Stimulated activated CD8-positive, alpha-beta memory T cell treated with anti-CD3 and anti-CD28 coated beads, Interleukin-12 subunit alpha, Interleukin-12 subunit beta, amount 100 ng/mL, for 4 hours (primary cell): ENCODE measurements at regions not wholly inside any gene's neighbourhood (a gene's known extent, or its start where the extent isn't known, plus 50 kb on each side); places are given as distances from the start of the nearest gene placed in this dataset.
"Not testable (repeated sequence)": the region's sequence is repeated elsewhere in the genome, so short reads cannot be mapped to it uniquely, and the experiment has no call there.

Source experiments
- DNase-seq: peaks from one replicate; pipeline ENCODE4 v3.0.0-alpha.2; 2020; ENCODE audit warnings: low read depth

GRCh38 chr6:14478381-14479225 is 361.0 kb downstream of the CD83 start:
- DNase-seq, result no peak

- DNase-seq, result not testable (repeated sequence)
Measured at GRCh38 chr6:14481946-14482345, 364.4 kb downstream of the CD83 start.

- DNase-seq, result no peak
Measured at GRCh38 chr6:14487625-14488024, 370.1 kb downstream of the CD83 start.

- DNase-seq, result no peak
Measured at GRCh38 chr6:14488180-14488579, 370.6 kb downstream of the CD83 start.

- no peak for DNase-seq
Measured at GRCh38 chr6:14489445-14489844, 371.9 kb downstream of the CD83 start.

- no peak for DNase-seq
Measured at GRCh38 chr6:14498748-14499147, 381.2 kb downstream of the CD83 start.

- DNase-seq, result no peak
Measured at GRCh38 chr6:14499309-14499708, 381.7 kb downstream of the CD83 start.

GRCh38 chr6:14499841-14500240 is 382.3 kb downstream of the CD83 start:
- no peak for DNase-seq

- no peak for DNase-seq
Measured at GRCh38 chr6:14500809-14501208, 383.2 kb downstream of the CD83 start.

- DNase-seq, result no peak
Measured at GRCh38 chr6:14501240-14501639, 383.7 kb downstream of the CD83 start.

- no peak for DNase-seq
Measured at GRCh38 chr6:14501914-14502313, 384.3 kb downstream of the CD83 start.

GRCh38 chr6:14502551-14502950 is 385.0 kb downstream of the CD83 start:
- no peak for DNase-seq

- DNase-seq, result no peak
Measured at GRCh38 chr6:14505401-14505800, 387.8 kb downstream of the CD83 start.

- DNase-seq, result no peak
Measured at GRCh38 chr6:14506656-14507246, 389.2 kb downstream of the CD83 start.

GRCh38 chr6:14509120-14509519 is 391.5 kb downstream of the CD83 start:
- no peak for DNase-seq

GRCh38 chr6:14510038-14510437 is 392.5 kb downstream of the CD83 start:
- DNase-seq, result no peak

GRCh38 chr6:14511061-14511586 is 393.6 kb downstream of the CD83 start:
- no peak for DNase-seq

GRCh38 chr6:14512246-14512645 is 394.7 kb downstream of the CD83 start:
- DNase-seq, result no peak

- no peak for DNase-seq
Measured at GRCh38 chr6:14513496-14514393, 396.2 kb downstream of the CD83 start.

- no peak for DNase-seq
Measured at GRCh38 chr6:14516956-14517355, 399.4 kb downstream of the CD83 start.

GRCh38 chr6:14517516-14518105 is 400.0 kb downstream of the CD83 start:
- DNase-seq, result no peak
